GM18870 (cell line): ENCODE measurements at regions not wholly inside any gene's neighbourhood (a gene's known extent, or its start where the extent isn't known, plus 50 kb on each side); places are given as distances from the start of the nearest gene placed in this dataset.

Experiments
- ATAC-seq: cut with Tn5 transposase; IDR thresholded peaks from one replicate; pipeline ENCODE4 v1.9.1; 2021; ENCODE audit warnings: moderate library complexity; ENCODE audit not compliant: unreplicated experiment

GRCh38 chr6:10248378-10248843, 166.5 kb downstream of the TFAP2A start:
- ATAC-seq, result no peak

GRCh38 chr6:10237298-10238038, 177.4 kb downstream of the TFAP2A start:
- ATAC-seq, result no peak

- ATAC-seq, result no peak
Measured at GRCh38 chr6:10235344-10235743, 179.5 kb downstream of the TFAP2A start.

GRCh38 chr6:10230531-10230930, 184.3 kb downstream of the TFAP2A start:
- ATAC-seq, result no peak

GRCh38 chr6:10223841-10224240, 191.0 kb downstream of the TFAP2A start:
- ATAC-seq, result no peak

- no peak for ATAC-seq
Measured at GRCh38 chr6:10221178-10221577, 193.7 kb downstream of the TFAP2A start.

GRCh38 chr6:10219510-10219909, 195.4 kb downstream of the TFAP2A start:
- no peak for ATAC-seq

- ATAC-seq, result no peak
Measured at GRCh38 chr6:10217111-10217510, 197.8 kb downstream of the TFAP2A start.

- ATAC-seq, result no peak
Measured at GRCh38 chr6:10215326-10216110, 199.4 kb downstream of the TFAP2A start.

GRCh38 chr6:10210052-10210451, 204.8 kb downstream of the TFAP2A start:
- no peak for ATAC-seq

GRCh38 chr6:10205892-10206291, 209.0 kb downstream of the TFAP2A start:
- ATAC-seq, result peak; percentile 57

GRCh38 chr6:10205120-10205519, 209.8 kb downstream of the TFAP2A start:
- ATAC-seq, result no peak

GRCh38 chr6:10203651-10204050, 211.2 kb downstream of the TFAP2A start:
- no peak for ATAC-seq

- ATAC-seq, result no peak
Measured at GRCh38 chr6:10202581-10202980, 212.3 kb downstream of the TFAP2A start.

GRCh38 chr6:10201606-10202510, 213.0 kb downstream of the TFAP2A start:
- ATAC-seq, result no peak

- no peak for ATAC-seq
Measured at GRCh38 chr6:10196090-10196489, 218.8 kb downstream of the TFAP2A start.

GRCh38 chr6:10194816-10195672, 219.8 kb downstream of the TFAP2A start:
- ATAC-seq, result no peak

GRCh38 chr6:10193321-10193720, 221.6 kb downstream of the TFAP2A start:
- no peak for ATAC-seq

- no peak for ATAC-seq
Measured at GRCh38 chr6:10190042-10190441, 224.8 kb downstream of the TFAP2A start.
